ENCODE measurements at regions not wholly inside any gene's neighbourhood (a gene's known extent, or its start where the extent isn't known, plus 50 kb on each side); places are given as distances from the start of the nearest gene placed in this dataset.
A peak's percentile ranks its signal among the peaks of the same experiment; 100 is the strongest.

DNA sequence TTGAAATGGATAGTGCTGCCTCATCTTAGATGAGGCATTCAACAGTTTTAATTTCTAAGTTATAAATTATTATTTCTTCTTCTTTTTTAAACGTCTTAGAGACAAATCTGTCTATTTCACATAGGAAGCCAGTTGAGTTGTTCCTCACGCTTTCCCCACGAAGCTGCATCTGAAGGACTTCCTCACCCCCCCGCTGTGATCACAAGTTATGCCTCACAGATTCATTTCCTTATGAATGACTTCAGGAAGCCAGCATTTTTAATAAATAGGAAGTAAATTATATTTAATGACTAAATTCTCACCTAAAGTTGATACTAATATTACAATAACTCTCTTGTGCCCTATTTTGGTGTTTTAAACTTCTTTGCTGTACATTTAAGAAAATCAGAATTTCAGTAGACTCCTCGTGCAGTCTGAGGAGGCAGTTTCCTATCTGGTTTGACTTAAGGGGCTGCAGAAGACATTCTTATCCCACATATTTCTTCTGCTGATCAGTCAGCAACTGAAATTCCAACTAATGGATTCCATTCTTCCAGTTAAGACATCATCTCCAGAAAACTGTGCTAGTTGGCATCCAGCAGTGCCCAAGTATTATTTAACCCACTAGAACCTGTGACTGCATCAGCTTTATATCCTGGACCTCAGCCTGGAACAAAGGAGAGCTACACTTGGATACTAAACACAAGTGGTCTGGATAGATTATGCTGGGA lies 182.7 kb upstream of the CCN2 start:
- DNase-seq (ENCODE audit: low spot score): no peak
- H3K4me3 ChIP-seq: no peak overlapping the region
- no peaks in the 10 kb centered on the region for H3K27me3 ChIP-seq (replicated peaks; ENCODE audit: insufficient read depth)
- H3K36me3 ChIP-seq: no peaks in the 10 kb centered on the region
- H3K4me1 ChIP-seq (ENCODE audit: control insufficient read depth in 1 of 2, low read depth in 2 of 2): peaks cover 18 to 45% of the 10 kb centered on the region in 2 donors
- no peak for TF ChIP-seq CTCF (IDR thresholded peaks at IDR 0.05)
- no peak for ATAC-seq (ENCODE audit: insufficient number of reproducible peaks, low FRiP score, low read depth)
- H3K27ac ChIP-seq: peak overlapping the region; percentile 97 to 99
- no peaks in the 10 kb centered on the region for H3K9me3 ChIP-seq

DNA sequence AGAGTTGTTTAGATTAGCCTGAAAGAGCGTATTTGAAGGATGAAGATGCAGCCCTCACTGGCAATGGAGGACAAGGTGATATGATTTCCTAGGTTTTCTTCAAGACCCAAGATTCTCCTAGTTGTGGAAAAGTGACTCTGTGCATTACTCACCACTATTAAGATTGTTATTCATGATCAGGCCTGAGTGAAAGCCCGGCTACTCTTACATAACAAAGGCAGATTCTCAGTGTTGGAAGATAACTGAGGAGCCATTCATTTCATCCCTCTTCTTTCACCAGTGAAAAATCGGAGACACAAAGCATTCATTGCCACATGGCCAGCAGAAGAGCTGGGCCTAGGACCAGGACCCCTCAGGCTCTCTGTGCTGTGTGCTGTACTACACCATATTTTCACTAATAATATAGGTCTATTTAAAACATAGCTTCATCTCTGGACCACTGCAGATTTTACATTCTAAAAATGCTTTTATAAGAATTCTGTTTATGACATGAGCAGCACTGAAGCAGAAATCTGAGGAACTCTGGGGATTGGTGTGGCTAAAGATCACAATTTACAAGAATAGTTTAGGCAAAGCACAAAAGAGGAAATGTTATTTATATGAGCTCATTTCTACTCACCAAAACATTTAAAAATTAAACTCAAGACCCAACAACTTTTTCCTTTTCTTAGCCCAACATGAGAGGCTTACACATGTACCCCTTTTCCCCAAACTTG lies 181.9 kb upstream of the CCN2 start:
- Histone ChIP-seq H3K4me1 (ENCODE audit: control insufficient read depth in 1 of 2, low read depth in 2 of 2) (peaks cover 18 to 45% of the 10 kb centered on the region in 2 donors), H3K4me3 (no peak overlapping the region), H3K9me3 (no peaks in the 10 kb centered on the region), H3K27me3 (replicated peaks; ENCODE audit: insufficient read depth) (no peaks in the 10 kb centered on the region), H3K27ac (peak overlapping the region; percentile 97 to 99), H3K36me3 (no peaks in the 10 kb centered on the region)
- no peak for TF ChIP-seq CTCF (IDR thresholded peaks at IDR 0.05)
- ATAC-seq (ENCODE audit: insufficient number of reproducible peaks, low FRiP score, low read depth): no peak
- DNase-seq (ENCODE audit: low spot score): no peak

GRCh38 chr6:132132422-132132821 lies 181.2 kb upstream of the CCN2 start:
- Histone ChIP-seq H3K36me3 (no peaks in the 10 kb centered on the region), H3K27me3 (replicated peaks; ENCODE audit: insufficient read depth) (no peaks in the 10 kb centered on the region), H3K9me3 (no peaks in the 10 kb centered on the region), H3K4me1 (ENCODE audit: control insufficient read depth in 1 of 2, low read depth in 2 of 2) (peaks cover 18 to 45% of the 10 kb centered on the region in 2 donors), H3K4me3 (no peak overlapping the region), H3K27ac (peak overlapping the region; percentile 97 to 99)
- peak; percentile 50 for ATAC-seq (ENCODE audit: insufficient number of reproducible peaks, low FRiP score, low read depth)
- TF ChIP-seq CTCF (IDR thresholded peaks at IDR 0.05): no peak
- DNase-seq (ENCODE audit: low spot score): no peak

GRCh38 chr6:132131758-132132157 lies 180.6 kb upstream of the CCN2 start:
- H3K36me3 ChIP-seq: no peaks in the 10 kb centered on the region
- DNase-seq (ENCODE audit: low spot score) (peak; percentile 52), ATAC-seq (ENCODE audit: insufficient number of reproducible peaks, low FRiP score, low read depth) (peak; percentile 79)
- no peaks in the 10 kb centered on the region for H3K27me3 ChIP-seq (replicated peaks; ENCODE audit: insufficient read depth)
- TF ChIP-seq CTCF (IDR thresholded peaks at IDR 0.05): no peak
- H3K9me3 ChIP-seq: no peaks in the 10 kb centered on the region
- H3K27ac ChIP-seq: peak overlapping the region; percentile 97 to 99
- H3K4me1 ChIP-seq (ENCODE audit: control insufficient read depth in 1 of 2, low read depth in 2 of 2): peaks cover 18 to 45% of the 10 kb centered on the region in 2 donors
- H3K4me3 ChIP-seq: peak overlapping the region; percentile 47

DNA sequence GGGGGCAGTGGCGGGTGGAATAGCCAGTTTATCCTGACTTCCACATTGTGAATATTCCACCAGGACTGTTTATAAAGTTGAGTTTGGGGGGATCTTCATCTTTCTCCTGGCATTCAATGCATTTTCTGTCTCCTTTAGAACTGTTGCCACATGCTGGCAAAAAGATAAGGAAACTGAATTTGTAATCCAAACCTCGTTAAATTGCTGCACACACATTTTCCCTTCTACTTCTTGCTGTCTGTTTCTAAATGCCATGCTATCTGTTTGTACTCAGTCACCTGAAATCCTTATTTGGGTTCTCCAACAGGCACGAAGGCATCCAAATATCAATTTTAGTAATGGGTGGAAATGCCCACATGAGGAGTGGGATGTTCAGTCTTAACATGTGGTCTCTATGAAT lies 180.2 kb upstream of the CCN2 start:
- H3K9me3 ChIP-seq: no peaks in the 10 kb centered on the region
- no peaks in the 10 kb centered on the region for H3K36me3 ChIP-seq
- peak overlapping the region; percentile 97 to 99 for H3K27ac ChIP-seq
- peaks cover 18 to 45% of the 10 kb centered on the region in 2 donors for H3K4me1 ChIP-seq (ENCODE audit: control insufficient read depth in 1 of 2, low read depth in 2 of 2)
- no peak for TF ChIP-seq CTCF (IDR thresholded peaks at IDR 0.05)
- H3K4me3 ChIP-seq: peak overlapping the region; percentile 47
- no peak for DNase-seq (ENCODE audit: low spot score)
- ATAC-seq (ENCODE audit: insufficient number of reproducible peaks, low FRiP score, low read depth): no peak
- H3K27me3 ChIP-seq (replicated peaks; ENCODE audit: insufficient read depth): no peaks in the 10 kb centered on the region

Measured in thoracic aorta (tissue), 2 donors.